Activated gamma-delta T cell (primary cell): ENCODE measurements at regions not wholly inside any gene's neighbourhood (a gene's known extent, or its start where the extent isn't known, plus 50 kb on each side); places are given as distances from the start of the nearest gene placed in this dataset.
"Not testable (repeated sequence)": the region's sequence is repeated elsewhere in the genome, so short reads cannot be mapped to it uniquely, and the experiment has no call there.

Source experiments
- DNase-seq: peaks from one replicate; lab custom pipeline; 2025; lab: John Stamatoyannopoulos, UW

DNA sequence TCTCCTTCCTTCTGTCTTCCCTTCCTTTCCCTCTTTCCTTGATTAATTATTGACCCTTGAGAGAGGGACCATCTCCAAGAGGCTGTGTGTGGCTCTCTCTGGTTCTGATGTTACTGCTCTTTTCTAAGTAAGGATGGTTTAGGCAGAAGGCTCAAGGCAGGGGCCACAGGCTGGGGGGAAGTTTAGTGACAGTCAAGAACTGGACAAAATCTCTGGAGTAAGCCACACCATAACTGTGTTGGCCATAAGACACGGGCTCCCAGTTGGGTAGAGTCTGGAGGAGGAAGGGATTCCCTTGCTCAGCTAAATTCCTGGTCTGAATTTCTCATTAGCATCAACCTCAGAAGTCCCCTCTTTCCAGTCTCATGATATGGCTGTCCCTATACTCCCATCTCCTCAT lies 74.7 kb downstream of the BUD13 start:
- DNase-seq = no peak

DNA sequence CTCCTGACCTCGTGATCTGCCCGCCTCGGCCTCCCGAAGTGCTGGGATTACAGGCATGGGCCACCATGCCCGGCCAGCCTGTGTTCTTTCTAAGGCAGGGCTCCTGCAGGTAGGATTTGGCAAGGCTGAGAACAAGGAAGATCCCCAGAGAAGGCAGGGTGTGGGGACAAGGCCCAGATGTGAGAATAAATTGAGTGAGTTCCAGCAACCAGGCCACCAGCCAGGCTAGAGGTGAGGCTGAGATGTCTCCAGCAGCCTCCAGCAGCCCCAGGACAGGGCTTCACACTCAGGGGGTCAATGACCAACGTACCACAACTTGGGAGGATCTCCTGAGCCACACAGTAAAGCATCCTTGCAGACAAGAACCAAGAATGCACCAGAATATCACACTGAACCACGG lies 75.1 kb downstream of the BUD13 start:
- no peak for DNase-seq

DNA sequence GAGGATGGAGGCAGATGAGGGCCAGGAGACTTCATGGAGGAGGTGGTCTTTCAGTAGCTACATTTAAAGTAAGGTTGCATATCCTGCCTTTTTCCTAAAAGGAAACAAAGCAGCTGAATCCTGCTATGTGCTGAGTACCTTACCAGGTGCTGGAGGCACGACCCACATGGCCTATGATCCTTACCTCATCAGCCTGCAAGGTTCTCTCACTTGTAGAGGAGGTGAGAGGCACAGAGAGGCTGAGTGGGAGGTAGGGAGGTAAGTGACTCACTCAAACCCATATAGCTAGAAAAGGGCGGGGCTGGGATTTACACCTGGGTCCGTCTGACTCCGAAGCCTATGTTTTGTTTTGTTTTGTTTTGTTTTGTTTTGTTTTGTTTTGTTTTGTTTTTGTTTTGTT lies 75.8 kb downstream of the BUD13 start:
- DNase-seq = no peak

- no peak for DNase-seq
Measured at GRCh38 chr11:116696381-116696941, 76.3 kb downstream of the BUD13 start.

DNA sequence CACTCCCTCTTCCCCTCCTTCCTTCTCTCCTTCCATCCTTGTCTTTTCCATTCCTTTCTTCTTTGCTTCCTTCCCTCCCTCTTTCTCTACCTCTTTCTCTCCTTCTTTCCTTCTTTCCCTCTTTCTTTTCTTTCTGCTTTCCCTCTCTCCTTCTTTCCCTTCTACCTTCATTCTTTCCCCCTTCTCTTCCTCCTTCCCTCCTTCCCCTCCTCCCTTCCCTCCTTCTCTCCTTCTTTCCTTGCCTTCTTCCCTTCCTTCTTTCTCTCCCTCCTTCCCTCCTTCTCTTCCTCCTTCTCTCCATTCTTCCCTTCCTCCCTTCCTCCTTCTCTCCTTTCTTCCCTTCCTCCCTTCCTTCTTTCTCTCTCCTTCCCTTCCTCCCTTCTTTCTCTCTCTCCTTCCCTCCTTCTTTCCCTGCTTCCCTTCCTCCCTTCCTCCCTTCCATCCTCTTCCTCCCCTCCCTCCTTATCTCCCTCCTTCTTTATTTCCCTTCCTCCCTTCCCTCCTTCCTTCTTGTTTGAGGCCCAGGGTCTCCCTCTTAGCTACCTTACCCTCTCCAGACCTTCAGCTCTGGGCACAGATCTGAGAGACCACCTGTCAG lies 77.0 kb downstream of the BUD13 start:
- DNase-seq = no peak

- DNase-seq = no peak
Measured at GRCh38 chr11:116694815-116695590, 77.8 kb downstream of the BUD13 start.

DNA sequence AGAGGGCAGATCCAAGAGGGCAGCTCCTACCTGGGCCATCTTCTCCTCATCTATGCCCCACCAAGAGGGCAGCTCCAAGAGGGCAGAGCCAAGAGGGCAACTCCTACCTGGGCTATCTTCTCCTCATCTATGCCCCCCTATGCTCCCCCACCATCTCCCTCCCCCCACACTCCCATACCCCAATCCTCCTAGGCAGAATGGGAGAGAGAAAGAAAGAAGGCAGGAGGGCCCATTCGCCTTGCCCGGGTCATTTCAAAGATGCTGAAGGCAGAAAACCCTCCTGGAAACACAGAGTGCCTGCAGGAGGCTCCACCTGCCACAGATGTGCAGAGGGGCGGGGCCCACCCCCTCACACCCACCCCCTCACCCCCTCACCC lies 78.5 kb downstream of the BUD13 start:
- no peak for DNase-seq

DNA sequence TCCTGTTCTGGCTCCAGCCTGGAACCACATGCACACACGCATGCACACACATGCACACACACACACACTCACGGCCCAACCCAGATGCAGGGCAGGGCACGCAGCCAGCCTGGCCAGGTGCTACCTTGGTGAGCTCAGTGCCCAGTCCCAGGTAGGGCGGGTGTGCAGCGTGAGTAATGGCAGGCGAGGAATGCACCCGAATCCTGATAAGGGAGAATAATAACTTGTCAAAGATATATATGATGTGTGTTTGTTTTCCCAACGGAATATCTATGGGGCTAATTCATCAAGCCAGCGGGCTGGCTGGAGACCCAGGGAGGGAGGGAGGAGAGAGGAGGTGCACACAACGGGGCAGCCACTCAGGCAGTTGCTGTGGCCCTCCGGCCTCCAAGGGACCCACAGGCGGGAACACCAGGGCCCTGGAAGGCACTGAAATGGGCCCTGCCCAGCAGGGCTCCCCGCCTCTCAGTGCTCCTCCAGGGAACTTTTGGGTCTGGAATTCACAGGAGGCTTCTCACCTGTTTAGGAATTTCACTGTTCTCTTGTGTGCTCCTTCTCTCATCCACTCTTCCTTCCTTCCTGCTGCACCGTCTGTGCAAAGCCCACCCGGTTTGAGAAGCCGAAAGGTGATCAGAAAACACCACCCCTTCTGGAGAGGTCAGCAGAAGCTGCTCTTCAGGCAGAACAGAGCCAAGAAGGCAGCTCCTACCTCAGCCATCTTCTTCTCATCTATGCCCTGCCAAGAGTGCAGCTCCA lies 79.0 kb downstream of the BUD13 start:
- DNase-seq = no peak

GRCh38 chr11:116693102-116693570 lies 79.7 kb downstream of the BUD13 start:
- DNase-seq = no peak

DNA sequence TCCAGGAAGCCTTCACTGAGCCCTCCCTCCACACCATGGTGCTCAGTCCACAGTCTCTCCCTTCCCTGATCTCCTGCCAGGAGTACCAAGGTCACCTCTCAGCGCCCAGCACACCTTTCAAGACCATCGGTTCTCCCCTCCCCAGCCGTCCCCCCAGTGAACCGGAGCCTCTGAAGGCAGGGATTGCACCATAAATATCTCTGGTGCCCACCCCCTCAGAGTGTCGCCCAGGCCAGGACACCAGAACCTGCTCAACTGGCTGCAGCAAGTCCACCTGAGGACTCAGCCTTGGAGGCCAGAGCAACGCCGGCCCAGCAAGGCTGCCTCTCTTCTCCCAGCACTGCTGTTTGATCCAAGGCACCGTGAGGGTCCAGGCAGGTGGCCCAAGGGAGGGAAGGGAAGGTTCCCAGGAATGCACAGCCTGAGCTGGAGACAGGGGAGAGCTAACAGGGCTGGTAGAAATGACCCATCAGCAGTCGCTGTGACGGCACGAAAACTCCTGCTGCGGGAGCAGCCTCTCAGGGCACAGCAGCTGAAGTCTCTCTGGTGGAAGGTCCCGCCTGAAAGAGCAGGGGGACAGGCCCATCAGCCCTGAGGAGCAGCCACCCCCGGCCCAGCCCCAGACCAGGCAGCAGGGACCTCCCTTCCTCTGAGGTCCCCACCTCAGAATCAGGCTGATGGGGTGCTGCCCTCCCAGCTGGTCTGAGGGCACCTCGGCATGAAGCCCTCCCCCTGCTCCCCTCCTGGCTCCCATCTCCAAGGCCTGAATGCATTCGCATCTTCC lies 80.3 kb downstream of the BUD13 start:
- DNase-seq = no peak

DNA sequence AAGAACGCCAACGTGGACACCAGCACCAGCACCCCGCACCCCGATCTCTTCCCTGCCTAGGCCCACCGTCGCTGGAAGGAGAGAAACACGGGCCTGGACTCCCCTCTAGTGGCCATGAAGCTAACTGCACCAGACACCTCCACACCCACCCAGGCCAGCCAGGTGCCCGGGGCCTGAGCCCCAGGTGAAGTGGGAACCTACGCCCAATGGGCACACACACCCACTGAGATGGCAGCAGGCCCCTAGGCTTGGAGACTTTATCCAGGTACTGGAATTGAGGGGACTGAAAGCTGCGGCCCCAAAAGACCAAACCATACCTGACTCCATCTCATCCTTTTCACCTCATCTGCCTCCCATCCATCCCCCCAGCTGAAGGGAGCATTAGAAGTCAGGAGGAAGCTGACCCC lies 81.0 kb downstream of the BUD13 start:
- DNase-seq = no peak

DNA sequence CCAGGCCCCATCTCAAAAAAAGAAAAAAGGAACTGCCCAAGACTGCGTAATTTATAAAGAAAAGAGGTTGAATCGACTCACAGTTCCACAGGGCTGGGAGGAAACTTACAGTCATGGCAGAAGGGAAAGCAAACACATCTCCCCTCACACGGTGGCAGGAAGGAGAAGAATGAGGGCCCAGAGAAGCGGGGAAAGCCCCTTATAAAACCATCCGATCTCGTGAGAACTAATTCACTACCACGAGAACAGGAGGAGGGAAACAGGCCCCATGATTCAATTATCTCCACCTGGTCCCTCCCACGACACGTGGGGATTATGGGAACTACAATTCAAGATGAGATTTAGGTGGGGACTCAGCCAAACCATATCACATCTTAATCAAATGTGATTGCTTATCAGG lies 82.2 kb downstream of the BUD13 start:
- DNase-seq = no peak

GRCh38 chr11:116689413-116690127 lies 83.2 kb downstream of the BUD13 start:
- DNase-seq = no peak

DNA sequence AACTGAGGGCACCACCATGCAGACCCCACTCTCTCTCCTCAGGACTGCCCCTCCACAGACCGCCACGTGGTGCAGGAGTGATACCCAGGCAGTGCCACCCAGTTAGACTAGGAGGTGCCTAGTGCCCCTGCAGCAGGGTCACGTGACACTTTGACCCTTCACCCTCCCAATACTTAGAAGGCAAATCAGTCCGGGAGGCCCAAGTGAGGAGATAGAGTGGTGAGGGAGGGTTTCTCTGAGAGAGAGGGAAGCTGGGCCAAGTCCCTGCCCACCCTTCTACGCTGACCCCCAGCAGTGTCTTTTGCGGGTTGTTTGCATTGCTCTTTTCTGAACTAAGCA lies 84.6 kb downstream of the BUD13 start:
- no peak for DNase-seq

GRCh38 chr11:116687458-116688201 lies 85.2 kb downstream of the BUD13 start:
- no peak for DNase-seq

DNA sequence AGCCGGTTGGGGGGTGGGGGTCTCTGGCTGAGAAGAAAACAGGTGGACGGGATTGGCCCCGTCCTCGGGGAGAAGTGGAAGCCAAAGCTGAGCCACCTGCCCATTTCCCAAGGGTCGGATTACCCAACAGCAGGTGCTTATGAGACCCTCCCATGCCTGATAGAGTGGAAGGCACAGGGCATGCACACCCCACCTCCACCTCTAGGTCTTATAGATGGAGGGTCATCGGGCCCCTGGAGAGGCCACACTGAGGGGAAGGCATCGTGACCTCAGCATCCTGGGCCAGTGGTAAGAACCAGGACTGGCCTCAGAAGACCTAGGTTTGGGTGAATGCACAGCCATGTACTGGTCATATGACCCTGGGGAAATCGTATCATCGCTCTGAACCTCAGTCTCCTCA lies 85.9 kb downstream of the BUD13 start:
- no peak for DNase-seq

DNA sequence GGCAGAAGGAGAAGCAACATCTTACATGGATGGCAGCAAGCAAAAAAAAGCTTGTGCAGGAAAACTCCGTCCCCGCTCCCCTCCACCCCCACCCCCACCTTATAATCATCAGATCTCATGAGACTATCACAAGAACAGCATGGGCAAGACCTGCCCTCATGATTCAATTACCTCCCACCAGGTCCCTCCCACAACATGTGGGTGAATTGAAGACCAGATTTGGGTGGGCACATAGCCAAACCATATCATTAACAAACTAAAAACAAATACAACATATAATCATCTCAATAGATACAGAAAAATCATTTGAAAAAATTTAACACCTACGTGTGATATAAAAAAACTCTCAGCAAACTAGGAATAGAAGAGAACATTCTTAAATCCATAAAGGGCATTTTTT lies 88.8 kb downstream of the BUD13 start:
- DNase-seq = no peak

DNA sequence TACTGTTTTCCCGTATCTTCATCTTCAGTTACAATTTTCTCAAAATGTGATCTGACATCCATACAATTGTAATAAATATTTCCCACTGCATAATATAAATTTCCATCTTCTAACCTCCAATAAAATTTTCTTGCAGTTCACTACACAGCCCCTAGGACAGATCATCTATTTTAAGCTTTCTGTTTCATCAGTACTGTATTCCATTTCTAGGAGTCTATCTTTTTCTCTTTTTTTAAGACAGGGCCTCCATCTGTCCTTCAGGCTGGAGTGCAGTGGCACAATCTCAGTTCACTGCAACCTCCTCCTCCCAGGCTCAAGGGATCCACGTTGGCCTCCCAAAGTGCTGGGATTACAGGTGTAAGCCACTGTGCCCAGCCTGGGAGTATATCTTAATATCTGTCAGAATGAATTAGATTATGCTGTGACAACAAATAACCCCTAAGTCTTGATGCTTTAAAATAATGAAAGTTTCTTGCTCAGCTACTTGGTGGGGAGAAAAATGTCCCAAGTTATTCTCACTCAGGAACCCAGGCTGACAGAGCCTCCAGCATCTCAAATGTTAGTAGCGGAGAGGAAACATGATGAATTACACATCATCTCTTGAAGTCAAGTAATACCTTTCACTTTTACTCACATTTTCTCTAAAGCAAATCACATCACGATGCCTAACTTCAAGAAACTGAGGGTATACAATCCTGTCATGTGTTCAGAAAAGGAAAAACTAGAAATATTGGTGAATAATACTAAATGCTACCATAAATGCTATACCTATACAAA lies 92.2 kb downstream of the BUD13 start:
- DNase-seq = no peak

DNA sequence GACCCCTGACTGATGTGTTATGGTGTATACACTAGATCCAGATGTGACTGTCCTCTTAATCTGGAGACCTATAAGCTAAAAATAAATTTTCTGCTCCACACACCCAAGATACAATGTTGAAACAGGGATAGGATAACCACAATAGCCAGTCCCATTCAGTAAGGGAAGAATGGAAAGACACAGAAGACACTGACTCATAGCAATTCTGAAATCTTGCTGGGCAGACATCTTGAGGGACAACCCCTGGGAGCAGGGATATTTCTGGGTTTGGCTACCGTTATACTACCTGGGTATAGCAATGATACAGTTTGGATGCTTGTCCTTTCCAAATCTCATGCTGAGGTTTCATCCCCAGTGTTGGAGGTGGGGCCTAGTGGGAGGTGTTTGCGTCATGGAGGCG lies 93.9 kb downstream of the BUD13 start:
- no peak for DNase-seq

DNA sequence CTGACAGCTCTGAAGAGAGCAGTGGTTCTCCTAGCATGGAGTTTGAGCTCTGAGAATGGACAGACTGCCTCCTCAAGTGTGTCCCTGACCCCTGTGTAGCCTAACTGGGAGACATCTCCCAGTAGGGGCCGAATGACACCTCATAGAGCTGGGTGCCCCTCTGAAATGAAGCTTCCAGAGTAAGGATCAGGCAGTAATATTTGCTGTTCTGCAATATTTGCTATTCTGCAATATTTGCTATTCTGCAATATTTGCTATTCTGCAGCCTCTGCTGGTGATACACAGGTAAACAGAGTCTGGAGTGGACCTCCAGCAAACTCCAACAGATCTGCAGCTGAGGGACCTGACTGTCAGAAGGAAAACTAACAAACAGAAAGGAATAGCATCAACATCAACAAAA lies 105.5 kb downstream of the BUD13 start:
- DNase-seq = not testable (repeated sequence)
